NCI-H774 (cell line): ENCODE measurements at regions not wholly inside any gene's neighbourhood (a gene's known extent, or its start where the extent isn't known, plus 50 kb on each side); places are given as distances from the start of the nearest gene placed in this dataset.

Experiments used
- DNase-seq: peaks from one replicate; lab custom pipeline; 2025; lab: John Stamatoyannopoulos, UW

GRCh38 chr12:89092297-89092696, 260.0 kb downstream of the DUSP6 start:
- DNase-seq: no peak

GRCh38 chr12:89091293-89091841, 260.9 kb downstream of the DUSP6 start:
- DNase-seq: no peak

GRCh38 chr12:89089264-89089663, 263.0 kb downstream of the DUSP6 start:
- DNase-seq: no peak

DNA sequence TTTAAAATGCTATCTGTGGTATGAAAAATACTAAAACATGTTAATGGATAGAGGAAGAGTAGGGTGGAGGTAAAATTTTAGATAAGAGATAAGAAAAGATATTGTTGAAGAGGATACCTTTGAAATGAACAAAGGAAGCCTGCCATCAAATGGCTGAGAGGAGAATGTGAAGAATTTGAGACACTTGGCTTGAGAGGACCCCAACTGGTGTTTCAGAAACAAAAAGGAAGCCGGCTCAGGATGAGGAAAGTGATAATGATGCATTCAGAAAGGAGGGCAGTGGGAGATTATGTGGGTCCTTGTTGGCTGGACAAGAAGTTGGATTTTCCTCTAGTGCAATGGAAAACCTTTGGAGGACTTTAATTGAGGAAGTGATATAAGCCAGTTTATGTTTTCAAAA, 264.4 kb downstream of the DUSP6 start:
- DNase-seq: no peak

DNA sequence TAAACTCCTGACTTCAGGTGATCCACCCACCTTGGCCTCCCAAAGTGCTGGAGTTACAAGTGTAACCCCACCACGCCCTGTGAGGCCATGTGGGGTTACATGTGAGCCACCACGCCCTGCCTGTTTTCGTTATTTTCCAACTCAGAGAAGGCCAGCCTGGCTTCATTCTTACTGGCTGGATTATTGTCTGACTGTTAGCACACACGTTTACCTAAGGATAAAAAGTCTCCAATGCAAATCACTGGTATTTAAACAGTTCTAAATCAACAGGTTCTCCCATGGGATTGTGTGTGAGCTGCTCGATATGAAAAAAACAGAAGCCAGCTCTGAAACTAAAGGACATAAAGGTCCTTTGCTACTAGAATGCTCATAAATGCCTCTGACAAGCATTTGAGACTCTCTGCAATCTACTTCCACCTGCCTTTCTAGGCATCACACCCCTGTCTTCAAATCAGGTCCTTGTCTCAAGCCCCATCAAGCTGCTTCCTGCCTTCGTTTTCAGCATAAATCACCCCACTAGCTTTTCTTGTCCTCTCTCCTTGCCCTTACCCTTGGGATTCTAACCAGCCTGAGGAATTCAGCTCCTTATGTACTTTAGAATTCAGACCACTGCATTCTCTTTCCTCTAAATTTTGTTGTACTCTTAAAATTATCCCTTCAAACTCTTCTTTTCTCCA, 265.0 kb downstream of the DUSP6 start:
- no peak for DNase-seq

DNA sequence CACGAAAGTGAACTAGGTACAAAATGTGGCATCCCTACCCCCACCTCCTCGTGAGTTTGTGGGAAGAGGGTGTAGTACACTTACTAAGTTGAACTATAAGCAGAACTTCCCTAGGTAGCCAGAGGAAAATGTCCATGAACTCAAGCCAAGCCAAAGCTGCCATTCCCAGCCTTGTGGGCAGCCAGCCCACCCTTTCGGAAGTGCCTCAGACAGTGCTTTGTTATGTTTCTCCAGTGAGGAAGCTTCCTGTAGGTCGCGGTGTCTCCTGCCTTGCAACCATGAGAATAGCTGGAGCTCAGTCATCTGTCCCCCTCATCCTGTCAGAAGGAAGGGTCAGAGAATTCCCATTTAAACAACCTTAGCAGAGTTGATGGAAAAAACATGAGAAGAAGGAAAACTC, 266.9 kb downstream of the DUSP6 start:
- no peak for DNase-seq

DNA sequence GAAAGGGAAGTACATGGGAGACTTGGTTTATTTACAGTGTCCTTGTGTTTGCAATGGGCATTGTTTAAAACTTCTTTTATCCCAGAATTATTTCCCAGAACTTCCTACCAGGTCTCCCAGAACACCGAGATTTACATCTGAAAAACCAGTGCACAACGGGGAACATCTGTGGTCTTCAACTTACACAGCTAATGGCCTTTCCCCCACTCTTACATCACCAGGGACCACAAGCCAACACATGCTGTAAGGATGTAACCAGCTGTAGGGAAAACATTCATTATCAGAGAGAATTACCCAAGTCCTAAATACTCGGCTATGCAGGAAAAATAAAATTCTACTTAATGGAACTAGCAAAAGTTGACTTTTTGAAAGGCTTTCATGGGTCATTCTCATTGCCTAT, 267.6 kb downstream of the DUSP6 start:
- no peak for DNase-seq

- DNase-seq: no peak
Observed at GRCh38 chr12:89083491-89083890, 268.8 kb downstream of the DUSP6 start.

GRCh38 chr12:89082370-89082753, 269.9 kb downstream of the DUSP6 start:
- no peak for DNase-seq

DNA sequence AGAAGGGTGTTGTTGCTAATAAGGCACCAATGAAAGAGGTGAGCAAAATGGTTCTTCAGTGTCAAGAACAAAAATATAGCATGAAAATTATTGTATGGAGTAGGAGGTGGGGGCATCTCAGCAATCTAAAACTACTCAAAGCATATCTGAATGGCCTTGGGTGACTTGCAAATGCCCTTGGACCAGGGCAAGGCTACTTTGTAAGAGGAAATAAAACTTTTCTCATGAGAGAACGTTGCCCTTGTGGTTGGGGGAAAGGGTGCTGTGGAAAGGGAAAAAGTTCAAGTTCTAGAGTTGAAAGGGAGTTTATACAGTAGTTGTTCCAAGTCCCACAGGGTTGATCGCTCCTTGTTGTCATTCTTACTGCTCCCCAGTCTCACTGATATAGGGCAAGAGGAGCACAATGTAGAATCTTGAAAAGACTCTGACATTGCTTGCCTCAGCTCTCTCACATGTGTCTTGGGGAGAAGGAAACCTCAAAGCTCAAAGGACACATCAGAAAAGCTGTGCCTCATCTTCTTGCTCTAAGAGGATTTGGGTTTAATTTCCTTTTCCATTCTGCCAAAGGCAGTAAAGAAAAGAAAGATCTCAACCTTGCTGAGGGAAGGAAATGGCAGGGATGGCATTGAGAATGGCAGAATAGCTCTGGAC, 270.5 kb downstream of the DUSP6 start:
- DNase-seq: no peak

GRCh38 chr12:89080793-89081465, 271.4 kb downstream of the DUSP6 start:
- DNase-seq: no peak

GRCh38 chr12:89075880-89076540, 276.3 kb downstream of the DUSP6 start:
- DNase-seq: no peak

DNA sequence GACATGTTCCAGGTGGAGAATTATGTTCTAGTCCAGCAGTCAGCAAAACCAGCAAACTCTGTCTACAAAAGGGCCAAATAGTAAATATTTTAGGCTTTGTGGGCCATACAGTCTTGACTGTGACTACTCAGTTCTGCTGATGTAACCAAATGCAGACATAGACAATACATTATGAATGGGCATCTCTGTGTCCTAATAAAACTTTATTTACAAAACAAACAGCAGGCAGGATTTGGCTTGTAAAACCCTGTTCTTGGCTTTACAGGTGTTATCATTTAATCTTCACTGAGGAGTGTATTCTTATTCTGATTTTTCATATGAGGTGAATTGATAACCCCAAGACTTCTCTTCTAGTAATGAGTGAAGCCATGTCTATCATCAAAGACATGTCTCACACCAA, 278.6 kb downstream of the DUSP6 start:
- no peak for DNase-seq

- peak; percentile 74 for DNase-seq
Observed at GRCh38 chr12:89073027-89073398, 279.3 kb downstream of the DUSP6 start.

DNA sequence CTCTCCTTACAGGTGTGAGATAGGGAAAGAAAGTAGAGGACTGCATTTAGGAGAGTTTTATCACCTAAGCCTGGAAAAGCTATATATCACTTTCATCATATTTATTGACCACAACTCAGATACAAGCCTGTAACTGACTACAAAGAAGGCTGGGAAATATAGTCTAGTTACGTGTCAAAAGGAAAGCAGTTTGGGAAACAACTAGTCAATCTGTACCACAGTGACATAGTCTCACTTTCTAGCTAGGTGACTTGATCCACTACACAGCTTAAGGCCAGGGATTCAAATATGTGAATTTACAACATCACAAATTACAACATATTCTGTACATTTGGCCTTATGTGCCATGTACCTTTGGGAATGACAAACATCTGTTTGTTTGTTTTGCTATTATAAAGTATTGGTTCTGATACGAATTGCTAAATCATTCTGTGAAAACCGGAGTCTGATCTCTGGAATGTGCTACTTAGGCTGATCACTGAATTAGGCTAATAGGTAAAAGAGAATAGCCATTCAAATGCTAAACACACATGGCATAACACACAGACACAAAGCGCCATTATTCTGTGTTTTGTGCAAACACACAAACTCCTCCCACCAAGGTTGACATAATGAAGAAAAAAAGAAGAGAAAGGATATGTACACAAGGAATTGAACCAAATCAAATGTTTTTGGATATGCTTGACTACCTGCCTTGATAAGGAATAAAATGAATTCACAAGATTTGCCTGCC, 279.8 kb downstream of the DUSP6 start:
- peak; percentile 74 for DNase-seq

DNA sequence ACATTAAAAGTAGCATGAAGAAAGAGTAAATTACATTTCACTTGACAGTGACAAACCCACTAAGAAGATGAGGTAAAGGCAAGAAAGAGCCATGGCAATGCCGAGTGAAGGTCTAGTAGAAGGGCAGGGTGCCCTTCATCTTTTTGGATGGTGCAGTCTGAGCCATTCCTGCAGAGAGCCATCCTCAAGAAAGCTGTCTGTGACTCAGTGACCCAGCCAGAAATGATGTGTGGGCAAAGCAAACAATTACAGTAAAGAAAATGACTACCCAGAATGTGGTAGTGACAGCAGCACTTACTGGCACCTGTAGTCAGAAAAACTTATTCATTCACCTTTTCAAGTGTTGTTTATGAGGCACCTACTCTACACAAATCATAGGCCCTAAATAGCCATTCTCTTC, 281.7 kb downstream of the DUSP6 start:
- DNase-seq: no peak

DNA sequence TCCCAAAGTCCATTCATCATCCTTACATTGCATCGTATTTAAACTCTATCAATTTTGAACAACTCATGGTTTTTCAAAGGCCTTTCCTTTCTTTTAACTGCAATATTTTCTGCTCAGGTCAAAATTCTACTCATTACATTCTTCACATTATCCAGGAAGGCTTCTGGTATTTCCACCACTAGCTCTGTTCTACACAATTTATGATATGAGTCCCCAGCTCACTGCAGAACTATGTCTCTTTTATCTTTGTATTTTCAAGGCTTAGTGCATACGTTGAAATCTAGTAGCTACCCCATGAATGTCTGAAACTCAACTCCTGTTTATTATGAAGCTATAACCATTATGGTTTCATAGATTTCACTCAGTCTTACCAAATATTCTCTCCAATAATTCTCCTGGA, 282.9 kb downstream of the DUSP6 start:
- no peak for DNase-seq

GRCh38 chr12:89067421-89068187, 284.7 kb downstream of the DUSP6 start:
- DNase-seq: no peak

DNA sequence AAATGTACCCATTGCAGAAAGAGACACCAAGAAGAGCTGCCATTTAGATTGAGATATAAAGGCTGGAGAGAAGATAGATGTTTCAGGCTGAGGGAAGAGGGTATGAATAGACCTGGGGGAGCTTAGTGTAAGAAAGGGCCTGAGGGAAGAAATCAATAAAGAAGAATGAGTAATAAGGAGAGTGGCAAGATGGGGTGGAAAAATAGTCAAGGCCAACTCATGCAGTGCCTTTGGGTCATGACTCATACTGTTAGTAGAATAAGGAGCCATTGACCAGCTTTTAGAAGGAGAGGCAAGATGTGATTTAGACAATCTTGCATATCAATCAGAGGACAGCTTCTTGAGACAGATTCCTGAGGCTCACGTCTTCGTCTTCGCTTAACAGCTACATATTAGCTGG, 287.5 kb downstream of the DUSP6 start:
- DNase-seq: no peak

- DNase-seq: no peak
Observed at GRCh38 chr12:89064151-89064550, 288.1 kb downstream of the DUSP6 start.

GRCh38 chr12:89062996-89063395, 289.3 kb downstream of the DUSP6 start:
- DNase-seq: no peak
